Upper lobe of left lung (tissue), 4 donors: ENCODE measurements at regions not wholly inside any gene's neighbourhood (a gene's known extent, or its start where the extent isn't known, plus 50 kb on each side); places are given as distances from the start of the nearest gene placed in this dataset.

Experiments used
- POLR2A ChIP-seq, 4 donors: fragments of 450-650 bp; IDR thresholded peaks; one replicate each; pipeline ENCODE4 v1.5.1; 2016 to 2017; ENCODE audit warnings: antibody characterized with exemption in 4 of 4, mild to moderate bottlenecking in 2 of 4
- POLR2AphosphoS5 ChIP-seq, 2 donors: sonication (generic); formaldehyde crosslinking; IDR thresholded peaks; one replicate each; pipeline ENCODE4 v1.5.1; 2017; ENCODE audit warnings: antibody characterized with exemption in 2 of 2
- TF ChIP-seq, protein P1 (sequence below), 6 experiments: fragments of 450-650 bp in 4 of 6; fragments of 200-600 bp in 2 of 6; sonication (generic) in 2 of 6; IDR thresholded peaks; one replicate each; pipeline ENCODE4 v1.5.1; 2016 to 2019; ENCODE audit warnings: antibody characterized with exemption in 6 of 6

DNA sequence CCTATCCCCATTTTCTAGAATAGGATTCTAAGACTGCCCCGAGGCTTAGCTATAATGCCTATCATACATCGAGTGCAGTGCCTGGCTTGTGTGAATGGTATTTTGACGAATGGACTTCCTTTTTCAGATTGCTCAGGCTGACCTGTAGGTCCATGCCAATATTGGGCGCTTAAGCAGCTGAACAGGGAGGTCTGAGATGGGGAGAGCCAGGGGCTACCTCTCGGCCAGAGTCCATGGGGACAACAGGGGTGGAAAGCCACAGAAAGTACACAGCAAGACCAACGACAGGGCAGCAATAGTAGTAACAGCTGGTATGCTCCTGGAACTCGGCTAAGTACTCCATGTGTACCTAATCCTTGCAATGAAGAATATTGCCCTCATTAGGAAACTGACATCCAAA, 91.7 kb upstream of the WSCD1 start:
- TF ChIP-seq, protein P1, sequence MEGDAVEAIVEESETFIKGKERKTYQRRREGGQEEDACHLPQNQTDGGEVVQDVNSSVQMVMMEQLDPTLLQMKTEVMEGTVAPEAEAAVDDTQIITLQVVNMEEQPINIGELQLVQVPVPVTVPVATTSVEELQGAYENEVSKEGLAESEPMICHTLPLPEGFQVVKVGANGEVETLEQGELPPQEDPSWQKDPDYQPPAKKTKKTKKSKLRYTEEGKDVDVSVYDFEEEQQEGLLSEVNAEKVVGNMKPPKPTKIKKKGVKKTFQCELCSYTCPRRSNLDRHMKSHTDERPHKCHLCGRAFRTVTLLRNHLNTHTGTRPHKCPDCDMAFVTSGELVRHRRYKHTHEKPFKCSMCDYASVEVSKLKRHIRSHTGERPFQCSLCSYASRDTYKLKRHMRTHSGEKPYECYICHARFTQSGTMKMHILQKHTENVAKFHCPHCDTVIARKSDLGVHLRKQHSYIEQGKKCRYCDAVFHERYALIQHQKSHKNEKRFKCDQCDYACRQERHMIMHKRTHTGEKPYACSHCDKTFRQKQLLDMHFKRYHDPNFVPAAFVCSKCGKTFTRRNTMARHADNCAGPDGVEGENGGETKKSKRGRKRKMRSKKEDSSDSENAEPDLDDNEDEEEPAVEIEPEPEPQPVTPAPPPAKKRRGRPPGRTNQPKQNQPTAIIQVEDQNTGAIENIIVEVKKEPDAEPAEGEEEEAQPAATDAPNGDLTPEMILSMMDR (IDR thresholded peaks at IDR 0.05): no peak
- no peak for TF ChIP-seq POLR2AphosphoS5 (IDR thresholded peaks at IDR 0.05)
- no peak for TF ChIP-seq POLR2A (IDR thresholded peaks at IDR 0.05)
